VCaP (cell line): ENCODE measurements at regions not wholly inside any gene's neighbourhood (a gene's known extent, or its start where the extent isn't known, plus 50 kb on each side); places are given as distances from the start of the nearest gene placed in this dataset.

Experiments
- H3K27ac ChIP-seq: fragments of 450-650 bp; 2 replicates; pipeline ENCODE4 v1.5.1; 2017
- CTCF ChIP-seq: fragments of 450-650 bp; conservative IDR thresholded peaks from 2 replicates; pipeline ENCODE4 v1.5.1; 2017; ENCODE audit warnings: mild to moderate bottlenecking, moderate library complexity

- no peak overlapping the region for H3K27ac ChIP-seq
- TF ChIP-seq CTCF, result no peak
These were observed 468.5 kb downstream of the TMEM232 start for GRCh38 chr5:110257971-110258370.

GRCh38 chr5:110258460-110259216 is 467.8 kb downstream of the TMEM232 start:
- H3K27ac ChIP-seq, result no peak overlapping the region
- TF ChIP-seq CTCF, result no peak

- no peak overlapping the region for H3K27ac ChIP-seq
- no peak for TF ChIP-seq CTCF
These were observed 463.7 kb downstream of the TMEM232 start for GRCh38 chr5:110262749-110263148.

GRCh38 chr5:110264661-110265060 is 461.8 kb downstream of the TMEM232 start:
- TF ChIP-seq CTCF, result no peak
- H3K27ac ChIP-seq, result no peak overlapping the region

- TF ChIP-seq CTCF, result no peak
- no peak overlapping the region for H3K27ac ChIP-seq
These were observed 461.3 kb downstream of the TMEM232 start for GRCh38 chr5:110265162-110265561.

- no peak overlapping the region for H3K27ac ChIP-seq
- TF ChIP-seq CTCF, result no peak; the same call in 1 of the 2 replicates
These were observed 458.8 kb downstream of the TMEM232 start for GRCh38 chr5:110267714-110268113.

- H3K27ac ChIP-seq, result no peak overlapping the region
- TF ChIP-seq CTCF, result no peak
These were observed 458.2 kb downstream of the TMEM232 start for GRCh38 chr5:110268283-110268682.
